ENCODE measurements at regions not wholly inside any gene's neighbourhood (a gene's known extent, or its start where the extent isn't known, plus 50 kb on each side); places are given as distances from the start of the nearest gene placed in this dataset.

GRCh38 chr3:106860182-106860581 is 517.1 kb upstream of the CCDC54 start:
- H3K4me3 ChIP-seq (ENCODE audit: low read depth, low read length) = no peak overlapping the region
- no peak for DNase-seq (ENCODE audit: low read depth)
- no peak for TF ChIP-seq CTCF (IDR thresholded peaks at IDR 0.05; ENCODE audit: insufficient read depth, low read length)

- peak; percentile 55 for TF ChIP-seq CTCF (IDR thresholded peaks at IDR 0.05; ENCODE audit: insufficient read depth, low read length)
- no peak overlapping the region for H3K4me3 ChIP-seq (ENCODE audit: low read depth, low read length)
- peak; percentile 85 for DNase-seq (ENCODE audit: low read depth)
Measured at GRCh38 chr3:106862067-106862466, 515.2 kb upstream of the CCDC54 start.

- no peak for TF ChIP-seq CTCF (IDR thresholded peaks at IDR 0.05; ENCODE audit: insufficient read depth, low read length)
- DNase-seq (ENCODE audit: low read depth) = no peak
- no peak overlapping the region for H3K4me3 ChIP-seq (ENCODE audit: low read depth, low read length)
Measured at GRCh38 chr3:106877627-106878026, 499.6 kb upstream of the CCDC54 start.

GRCh38 chr3:106880206-106880605 is 497.0 kb upstream of the CCDC54 start:
- no peak for DNase-seq (ENCODE audit: low read depth)
- no peak for TF ChIP-seq CTCF (IDR thresholded peaks at IDR 0.05; ENCODE audit: insufficient read depth, low read length)
- no peak overlapping the region for H3K4me3 ChIP-seq (ENCODE audit: low read depth, low read length)

- DNase-seq (ENCODE audit: low read depth) = no peak
- H3K4me3 ChIP-seq (ENCODE audit: low read depth, low read length) = no peak overlapping the region
- TF ChIP-seq CTCF (IDR thresholded peaks at IDR 0.05; ENCODE audit: insufficient read depth, low read length) = no peak
Measured at GRCh38 chr3:106881186-106881585, 496.1 kb upstream of the CCDC54 start.

GRCh38 chr3:106882297-106882696 is 494.9 kb upstream of the CCDC54 start:
- DNase-seq (ENCODE audit: low read depth) = no peak
- no peak for TF ChIP-seq CTCF (IDR thresholded peaks at IDR 0.05; ENCODE audit: insufficient read depth, low read length)
- no peak overlapping the region for H3K4me3 ChIP-seq (ENCODE audit: low read depth, low read length)

GRCh38 chr3:106906074-106906473 is 471.2 kb upstream of the CCDC54 start:
- DNase-seq (ENCODE audit: low read depth) = no peak
- no peak for TF ChIP-seq CTCF (IDR thresholded peaks at IDR 0.05; ENCODE audit: insufficient read depth, low read length)
- no peak overlapping the region for H3K4me3 ChIP-seq (ENCODE audit: low read depth, low read length)
